AG04449 (cell line): ENCODE measurements at regions not wholly inside any gene's neighbourhood (a gene's known extent, or its start where the extent isn't known, plus 50 kb on each side); places are given as distances from the start of the nearest gene placed in this dataset.

Experiments used
- CTCF ChIA-PET: fragments of 350-600 bp; formaldehyde crosslinking; extraction: SDS; loops from one replicate; lab custom pipeline; 2021; ENCODE audit warnings: antibody characterized with exemption; lab: Yijun Ruan, JAX
- POLR2A ChIA-PET: fragments of 400-600, 350-600 bp; formaldehyde crosslinking; extraction: SDS; loops from one replicate; lab custom pipeline; 2020; ENCODE audit warnings: antibody characterized with exemption, inconsistent platforms; lab: Yijun Ruan, JAX
- DNase-seq: peaks from one replicate; pipeline ENCODE4 v3.0.0-alpha.2; 2010; ENCODE audit warnings: low read depth, low spot score
- H3K4me3 ChIP-seq: 2 replicates; pipeline ENCODE4 v1.5.1; 2011; ENCODE audit warnings: low read depth, mild to moderate bottlenecking, control low read depth, low read length
- TF ChIP-seq, protein P1 (sequence below): IDR thresholded peaks from one replicate; pipeline ENCODE4 v1.5.1; 2011; ENCODE audit warnings: mild to moderate bottlenecking, moderate library complexity, low read length, control low read depth, inconsistent platforms; ENCODE audit not compliant: insufficient read depth; ENCODE audit errors: missing control alignments

DNA sequence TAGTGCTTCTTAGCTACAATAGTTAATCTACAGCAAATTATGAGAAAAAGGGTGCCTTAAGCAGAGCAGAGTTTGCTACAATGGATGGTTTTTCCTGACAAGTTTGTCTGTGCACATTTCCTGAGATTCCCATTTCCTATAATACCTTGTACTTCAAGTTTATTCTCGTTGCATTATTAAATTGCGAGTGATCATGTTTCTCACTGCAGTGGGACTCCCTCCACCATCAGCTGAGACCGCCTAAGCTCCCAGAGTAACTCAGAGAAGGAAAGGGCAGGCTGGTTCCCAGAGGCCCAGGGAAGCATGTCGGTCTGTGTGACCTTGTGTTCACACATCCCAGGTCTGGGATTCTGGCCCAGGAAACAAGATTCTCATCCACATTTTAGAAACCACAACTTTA, 162.1 kb downstream of the ARL4C start:
- ChIA-PET POLR2A (no interaction called here), CTCF (interaction anchor here (1.3 kb wide), 1 partner anchor 10 kb away, joined by 3 read pairs; no protein-coding TSS in a partner anchor)
- H3K4me3 ChIP-seq = no peak overlapping the region
- no peak for DNase-seq
- TF ChIP-seq, protein P1, sequence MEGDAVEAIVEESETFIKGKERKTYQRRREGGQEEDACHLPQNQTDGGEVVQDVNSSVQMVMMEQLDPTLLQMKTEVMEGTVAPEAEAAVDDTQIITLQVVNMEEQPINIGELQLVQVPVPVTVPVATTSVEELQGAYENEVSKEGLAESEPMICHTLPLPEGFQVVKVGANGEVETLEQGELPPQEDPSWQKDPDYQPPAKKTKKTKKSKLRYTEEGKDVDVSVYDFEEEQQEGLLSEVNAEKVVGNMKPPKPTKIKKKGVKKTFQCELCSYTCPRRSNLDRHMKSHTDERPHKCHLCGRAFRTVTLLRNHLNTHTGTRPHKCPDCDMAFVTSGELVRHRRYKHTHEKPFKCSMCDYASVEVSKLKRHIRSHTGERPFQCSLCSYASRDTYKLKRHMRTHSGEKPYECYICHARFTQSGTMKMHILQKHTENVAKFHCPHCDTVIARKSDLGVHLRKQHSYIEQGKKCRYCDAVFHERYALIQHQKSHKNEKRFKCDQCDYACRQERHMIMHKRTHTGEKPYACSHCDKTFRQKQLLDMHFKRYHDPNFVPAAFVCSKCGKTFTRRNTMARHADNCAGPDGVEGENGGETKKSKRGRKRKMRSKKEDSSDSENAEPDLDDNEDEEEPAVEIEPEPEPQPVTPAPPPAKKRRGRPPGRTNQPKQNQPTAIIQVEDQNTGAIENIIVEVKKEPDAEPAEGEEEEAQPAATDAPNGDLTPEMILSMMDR = no peak

DNA sequence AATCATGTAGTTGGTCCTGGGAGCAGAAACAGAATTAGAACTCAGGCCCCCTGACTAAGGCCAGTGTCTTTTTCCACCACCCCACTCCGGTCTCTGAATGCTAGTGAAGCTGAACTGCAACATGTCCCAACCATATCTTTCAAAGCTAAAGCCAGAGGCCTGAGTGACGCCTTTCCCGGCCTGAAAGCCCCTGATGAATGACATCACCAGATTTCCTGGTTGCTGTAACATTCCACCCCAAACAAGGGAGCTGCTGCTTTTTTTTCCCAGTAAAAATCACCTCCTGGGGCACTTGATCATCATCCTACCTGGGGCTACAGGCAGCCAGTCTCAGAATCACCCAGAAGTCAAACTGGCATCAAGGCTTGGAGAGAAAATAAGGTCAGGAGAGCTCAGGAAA, 162.7 kb downstream of the ARL4C start:
- CTCF ChIA-PET = interaction anchor here (1.3 kb wide), 1 partner anchor 10 kb away, joined by 3 read pairs; no protein-coding TSS in a partner anchor
- no peak overlapping the region for H3K4me3 ChIP-seq
- no peak for DNase-seq
- POLR2A ChIA-PET = no interaction called here
- TF ChIP-seq, protein P1 = no peak

DNA sequence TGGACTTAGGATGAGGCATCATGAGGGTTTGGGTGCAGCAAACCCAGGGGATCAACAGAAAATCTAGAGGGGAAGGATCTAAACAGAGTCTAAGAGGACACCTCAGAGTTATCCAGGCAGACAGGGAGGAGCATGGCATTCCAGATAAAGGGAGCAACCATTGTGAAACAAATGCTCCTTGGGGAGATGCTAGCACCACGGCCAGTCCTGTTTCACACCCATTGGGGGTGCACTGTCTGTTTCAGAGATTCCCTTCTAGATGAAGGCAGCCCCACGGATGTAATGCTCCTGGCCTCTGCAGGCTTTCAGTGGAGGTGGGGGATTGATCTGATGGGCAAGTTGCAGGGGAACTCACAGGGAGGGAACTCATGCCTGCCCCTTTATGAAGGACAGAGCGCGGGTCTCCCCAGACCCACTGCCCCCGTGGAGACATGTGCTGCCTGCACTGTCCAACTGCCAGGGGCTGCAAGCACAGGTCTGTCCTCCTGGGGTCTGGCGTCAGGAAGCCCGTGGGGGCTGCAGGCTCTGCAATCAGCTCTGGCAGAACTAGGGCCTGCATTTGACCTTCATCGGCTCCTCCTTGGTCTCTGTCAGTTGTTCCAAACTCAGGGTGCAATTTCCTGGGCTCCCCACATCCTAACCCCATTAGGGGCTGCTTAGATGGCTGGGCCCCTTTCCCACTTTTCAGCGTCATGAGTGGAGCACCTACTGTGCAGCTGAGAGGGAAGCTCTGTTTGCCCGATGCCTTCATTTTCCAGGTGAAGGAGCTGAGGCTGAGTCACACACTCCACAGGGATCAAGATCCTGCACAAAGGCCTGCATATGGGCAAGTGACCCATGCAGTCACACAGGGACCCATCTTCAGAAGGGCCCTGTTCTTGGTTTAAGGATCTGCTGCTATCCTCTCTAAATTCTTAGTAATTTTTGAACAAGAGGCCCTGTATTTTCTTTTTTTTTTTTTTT, 163.4 kb downstream of the ARL4C start:
- DNase-seq = no peak
- ChIA-PET POLR2A (no interaction called here), CTCF (no interaction called here)
- H3K4me3 ChIP-seq = no peak overlapping the region
- TF ChIP-seq, protein P1 = no peak

DNA sequence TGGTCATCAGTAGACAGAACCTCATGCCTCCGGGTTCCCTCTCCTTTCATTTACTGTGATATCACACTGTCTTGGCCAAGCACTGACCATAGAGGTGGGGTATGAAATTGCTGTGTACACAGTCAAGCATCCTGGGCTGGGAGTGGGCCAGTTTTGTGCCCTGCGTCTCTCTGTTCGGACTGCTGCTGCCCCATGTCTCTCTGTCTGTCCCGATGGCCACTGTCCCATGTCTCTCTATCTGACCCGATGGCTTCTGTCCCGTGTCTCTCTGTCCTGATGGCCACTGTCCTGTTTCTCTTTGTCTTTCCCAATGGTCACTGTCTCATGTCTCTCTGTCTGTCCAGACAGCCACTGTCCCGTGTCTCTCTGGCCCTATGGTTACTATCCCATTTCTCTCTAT, 164.9 kb downstream of the ARL4C start:
- TF ChIP-seq, protein P1 = no peak
- CTCF ChIA-PET = no interaction called here
- no peak for DNase-seq
- H3K4me3 ChIP-seq = no peak overlapping the region
- POLR2A ChIA-PET = no interaction called here

DNA sequence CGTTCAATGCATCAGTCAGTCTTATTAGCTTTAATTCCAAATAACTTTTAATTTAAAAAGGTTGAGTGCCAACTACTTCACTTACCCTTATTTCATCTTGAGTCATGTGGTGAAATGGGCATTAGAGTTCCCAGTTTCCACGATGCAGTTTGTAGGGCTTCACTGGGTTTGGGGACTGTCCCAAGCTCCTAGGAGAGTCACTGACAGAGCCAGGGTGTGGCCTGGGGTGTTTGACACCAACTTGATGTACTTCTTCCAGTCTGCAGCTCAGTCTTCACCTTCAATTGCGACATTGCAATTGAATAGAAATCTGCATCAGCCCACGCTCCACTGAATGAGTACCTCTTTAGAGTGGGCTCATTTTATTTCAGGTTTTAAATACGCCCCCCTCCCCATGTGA, 165.3 kb downstream of the ARL4C start:
- ChIA-PET POLR2A (no interaction called here), CTCF (interaction anchor here (1.3 kb wide), 1 partner anchor 9 kb away, joined by 3 read pairs; no protein-coding TSS in a partner anchor)
- no peak for DNase-seq
- H3K4me3 ChIP-seq = no peak overlapping the region
- TF ChIP-seq, protein P1 = no peak

DNA sequence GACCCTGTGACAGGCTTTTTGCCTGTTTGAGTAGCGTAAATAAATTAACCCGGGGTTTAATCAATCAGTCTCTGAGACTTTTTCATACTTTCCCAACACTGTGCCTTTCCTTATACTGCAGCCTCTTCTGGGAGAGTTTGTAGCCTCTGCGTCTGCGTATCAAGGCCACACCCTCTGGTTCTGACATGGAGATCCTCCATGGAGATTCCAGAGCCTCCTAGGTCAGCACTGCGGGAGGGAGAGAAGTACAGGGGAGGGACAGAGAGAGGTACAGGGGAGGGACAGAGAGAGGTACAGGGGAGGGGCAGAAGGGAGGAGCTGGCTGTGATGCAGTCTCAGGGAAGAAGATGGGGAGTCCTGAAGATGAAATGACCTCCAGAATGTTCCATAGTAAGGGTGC, 166.0 kb downstream of the ARL4C start:
- DNase-seq = no peak
- POLR2A ChIA-PET = no interaction called here
- H3K4me3 ChIP-seq = no peak overlapping the region
- CTCF ChIA-PET = interaction anchor here (1.3 kb wide), 1 partner anchor 9 kb away, joined by 3 read pairs; no protein-coding TSS in a partner anchor
- TF ChIP-seq, protein P1 = no peak
